Prostate gland (tissue), 2 donors: ENCODE measurements at regions not wholly inside any gene's neighbourhood (a gene's known extent, or its start where the extent isn't known, plus 50 kb on each side); places are given as distances from the start of the nearest gene placed in this dataset.

Experiments
- CTCF ChIP-seq, 4 experiments: fragments of 200-600 bp in 2 of 4; fragments of 450-650 bp in 2 of 4; sonication (generic) in 2 of 4; IDR thresholded peaks; 1 replicate in 3 of 4; 2 replicates in 1 of 4; pipeline ENCODE4 v1.5.1; 2016 to 2019; ENCODE audit warnings: antibody characterized with exemption in 4 of 4, mild to moderate bottlenecking in 2 of 4, moderate library complexity in 2 of 4
- POLR2A ChIP-seq: fragments of 450-650 bp; IDR thresholded peaks from one replicate; pipeline ENCODE4 v1.6.1; 2016; ENCODE audit warnings: antibody characterized with exemption, mild to moderate bottlenecking
- POLR2AphosphoS5 ChIP-seq: sonication (generic); formaldehyde crosslinking; IDR thresholded peaks from one replicate; pipeline ENCODE4 v1.6.1; 2017; ENCODE audit warnings: antibody characterized with exemption

DNA sequence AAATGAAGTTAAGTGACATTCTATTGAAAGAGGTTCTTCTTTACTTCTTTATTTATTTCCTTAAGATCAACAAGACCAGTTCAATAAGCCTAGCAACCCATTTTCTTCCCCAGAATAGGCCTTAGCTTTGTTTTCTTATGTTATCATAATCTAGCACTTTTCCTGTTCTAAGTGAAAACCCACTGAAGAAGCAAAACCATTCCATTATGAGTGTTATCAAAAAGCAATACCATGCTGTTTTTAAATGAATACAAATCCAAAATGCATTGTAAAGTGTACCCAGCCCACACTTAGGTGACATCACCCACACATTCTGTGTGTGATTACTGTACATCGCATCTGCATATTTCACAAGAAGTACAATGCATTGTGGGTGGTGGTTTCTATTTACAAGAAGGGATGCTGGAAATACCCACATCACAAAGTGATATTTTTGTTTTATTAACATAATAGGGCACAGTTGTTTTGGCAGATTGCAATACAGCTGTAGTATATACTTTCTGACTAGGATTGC lies 679.5 kb downstream of the KCNJ3 start:
- no peak for TF ChIP-seq POLR2A
- no peak for TF ChIP-seq CTCF (IDR thresholded peaks at IDR 0.05)
- TF ChIP-seq POLR2AphosphoS5 = no peak
